Occipital lobe (tissue), 1 donor: ENCODE measurements at regions not wholly inside any gene's neighbourhood (a gene's known extent, or its start where the extent isn't known, plus 50 kb on each side); places are given as distances from the start of the nearest gene placed in this dataset.
A peak's percentile ranks its signal among the peaks of the same experiment; 100 is the strongest.
"Not testable (repeated sequence)": the region's sequence is repeated elsewhere in the genome, so short reads cannot be mapped to it uniquely, and the experiment has no call there.

Source experiments
- DNase-seq: peaks from one replicate; lab custom pipeline; 2025; lab: John Stamatoyannopoulos, UW

- DNase-seq: no peak
Observed at GRCh38 chr5:67648201-67648671, 451.6 kb upstream of the CD180 start.

GRCh38 chr5:67647772-67648171 lies 451.2 kb upstream of the CD180 start:
- DNase-seq: no peak

- DNase-seq: no peak
Observed at GRCh38 chr5:67644221-67644920, 447.8 kb upstream of the CD180 start.

- no peak for DNase-seq
Observed at GRCh38 chr5:67643536-67643935, 446.9 kb upstream of the CD180 start.

GRCh38 chr5:67639976-67640375 lies 443.4 kb upstream of the CD180 start:
- no peak for DNase-seq

- DNase-seq: no peak
Observed at GRCh38 chr5:67639313-67639712, 442.7 kb upstream of the CD180 start.

- DNase-seq: no peak
Observed at GRCh38 chr5:67636850-67637524, 440.4 kb upstream of the CD180 start.

- DNase-seq: peak; percentile 5
Observed at GRCh38 chr5:67636091-67636490, 439.5 kb upstream of the CD180 start.

GRCh38 chr5:67627079-67627478 lies 430.5 kb upstream of the CD180 start:
- DNase-seq: not testable (repeated sequence)

- DNase-seq: no peak
Observed at GRCh38 chr5:67623078-67623477, 426.5 kb upstream of the CD180 start.

- no peak for DNase-seq
Observed at GRCh38 chr5:67620424-67621397, 424.1 kb upstream of the CD180 start.

GRCh38 chr5:67619636-67620035 lies 423.0 kb upstream of the CD180 start:
- DNase-seq: no peak

- no peak for DNase-seq
Observed at GRCh38 chr5:67619235-67619634, 422.6 kb upstream of the CD180 start.

- no peak for DNase-seq
Observed at GRCh38 chr5:67617051-67617450, 420.5 kb upstream of the CD180 start.

GRCh38 chr5:67612961-67613360 lies 416.4 kb upstream of the CD180 start:
- no peak for DNase-seq

GRCh38 chr5:67610186-67610912 lies 413.8 kb upstream of the CD180 start:
- no peak for DNase-seq

- no peak for DNase-seq
Observed at GRCh38 chr5:67607958-67608357, 411.4 kb upstream of the CD180 start.

- no peak for DNase-seq
Observed at GRCh38 chr5:67606586-67606947, 410.0 kb upstream of the CD180 start.

GRCh38 chr5:67605730-67606585 lies 409.4 kb upstream of the CD180 start:
- no peak for DNase-seq

- no peak for DNase-seq
Observed at GRCh38 chr5:67591491-67591890, 394.9 kb upstream of the CD180 start.
